ENCODE measurements at regions not wholly inside any gene's neighbourhood (a gene's known extent, or its start where the extent isn't known, plus 50 kb on each side); places are given as distances from the start of the nearest gene placed in this dataset.

DNA sequence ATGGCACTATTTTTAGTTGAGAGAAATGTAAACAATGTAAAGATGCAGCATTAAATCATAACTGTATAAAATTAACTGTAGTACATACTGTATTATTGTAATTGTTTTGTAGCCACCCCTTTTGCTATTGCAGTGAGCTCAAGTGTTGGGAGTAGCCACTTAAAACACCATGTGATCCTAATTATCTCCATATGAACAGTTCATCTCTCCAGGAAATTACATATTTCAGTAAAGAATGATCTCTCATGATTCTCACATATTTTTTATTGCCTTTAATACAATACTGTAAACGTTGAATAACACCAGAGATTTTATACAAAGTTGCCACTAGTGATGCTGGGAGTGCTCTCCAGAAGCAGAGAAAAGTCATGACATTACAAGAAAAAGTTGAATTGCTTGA lies 1768.6 kb downstream of the LRRC4C start:
- H3K4me3 ChIP-seq (ENCODE audit: low read length), result no peak overlapping the region
- TF ChIP-seq CTCF (conservative IDR thresholded peaks at IDR 0.05; ENCODE audit: low read depth, low read length), result no peak
- no peak for DNase-seq (ENCODE audit: low read depth)

DNA sequence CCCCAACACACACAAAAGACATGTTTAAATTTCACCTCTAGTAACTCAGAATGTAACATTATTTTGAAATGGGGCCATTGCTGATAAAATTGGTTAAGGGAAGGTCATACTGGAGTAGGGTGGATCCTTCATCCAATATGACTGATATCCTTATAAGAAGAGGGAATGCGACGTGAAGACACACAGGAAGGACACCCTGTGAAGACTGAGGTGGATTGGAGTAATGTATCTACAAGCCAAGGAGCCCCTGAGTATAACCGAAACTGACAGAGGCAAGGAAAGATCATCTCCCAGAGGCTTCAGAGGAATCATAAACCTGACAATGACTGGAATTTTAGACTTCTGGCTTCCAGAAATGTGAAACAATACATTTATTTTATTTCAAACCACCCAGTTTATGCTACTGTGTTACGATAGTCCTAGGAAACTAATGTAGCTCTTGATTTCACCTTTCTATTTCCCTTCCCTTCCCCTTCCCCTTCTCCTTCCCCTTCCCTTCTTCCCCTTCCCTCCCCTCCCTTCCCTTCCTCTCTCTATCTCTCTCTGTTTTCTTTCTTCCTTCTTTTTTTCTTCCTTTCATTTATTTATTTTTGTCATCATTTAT lies 1775.4 kb downstream of the LRRC4C start:
- no peak for DNase-seq (ENCODE audit: low read depth)
- H3K4me3 ChIP-seq (ENCODE audit: low read length), result no peak overlapping the region
- TF ChIP-seq CTCF (conservative IDR thresholded peaks at IDR 0.05; ENCODE audit: low read depth, low read length), result no peak

DNA sequence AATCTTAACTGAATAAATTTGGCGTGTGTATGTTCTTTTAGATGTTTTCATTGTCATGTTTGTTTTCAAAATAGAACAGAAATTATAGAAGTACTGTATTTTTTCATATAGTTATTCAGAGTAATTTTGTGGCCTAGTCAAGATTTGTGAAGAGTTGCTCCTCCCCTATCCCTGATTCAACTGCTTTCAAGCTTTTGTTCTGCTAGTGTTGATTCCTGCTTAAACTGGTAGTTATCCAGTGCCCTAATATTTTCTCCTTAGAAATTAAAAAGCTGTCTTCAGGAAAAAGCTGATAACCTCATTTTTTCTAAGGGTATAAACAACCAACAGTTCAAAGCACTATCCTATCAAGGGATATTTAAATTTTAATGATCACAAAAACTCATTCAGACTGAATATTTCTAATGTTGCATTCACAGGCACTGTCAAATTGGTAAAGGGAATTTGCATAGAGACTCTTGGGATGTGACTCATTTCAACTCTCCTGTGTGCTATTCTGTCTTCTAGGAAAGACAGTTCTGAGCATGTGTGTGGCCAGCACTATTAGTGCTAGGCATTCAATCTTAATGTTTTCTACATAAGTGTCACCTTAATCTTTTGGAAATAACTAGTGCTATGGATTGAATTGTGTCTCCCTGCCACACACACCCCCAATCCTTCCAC lies 1776.0 kb downstream of the LRRC4C start:
- DNase-seq (ENCODE audit: low read depth), result no peak
- no peak for TF ChIP-seq CTCF (conservative IDR thresholded peaks at IDR 0.05; ENCODE audit: low read depth, low read length)
- H3K4me3 ChIP-seq (ENCODE audit: low read length), result no peak overlapping the region

DNA sequence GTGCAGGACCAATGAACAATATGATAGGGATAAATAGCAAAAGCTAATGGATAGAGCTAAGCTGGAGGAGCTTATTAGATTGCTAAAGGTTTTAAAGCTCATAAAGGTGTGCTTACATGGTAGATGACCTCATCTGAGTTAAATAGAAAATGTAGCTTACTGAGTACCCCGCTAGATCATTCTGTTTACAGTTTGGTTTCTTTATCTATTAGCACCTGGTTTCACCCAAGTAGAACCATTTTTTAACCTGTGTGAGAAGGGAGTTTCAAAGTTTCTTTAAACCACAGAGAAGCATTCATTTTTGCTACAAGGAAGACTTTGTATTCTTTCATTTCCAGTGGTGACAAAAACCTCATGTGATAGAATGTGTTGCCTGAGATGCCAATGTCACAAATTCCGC lies 1778.0 kb downstream of the LRRC4C start:
- H3K4me3 ChIP-seq (ENCODE audit: low read length), result no peak overlapping the region
- no peak for DNase-seq (ENCODE audit: low read depth)
- no peak for TF ChIP-seq CTCF (conservative IDR thresholded peaks at IDR 0.05; ENCODE audit: low read depth, low read length)

- DNase-seq (ENCODE audit: low read depth), result peak; percentile 26
- TF ChIP-seq CTCF (conservative IDR thresholded peaks at IDR 0.05; ENCODE audit: low read depth, low read length), result no peak
- H3K4me3 ChIP-seq (ENCODE audit: low read length), result no peak overlapping the region
Observed at GRCh38 chr11:39678996-39679395, 1780.5 kb downstream of the LRRC4C start.

- no peak overlapping the region for H3K4me3 ChIP-seq (ENCODE audit: low read length)
- no peak for DNase-seq (ENCODE audit: low read depth)
- TF ChIP-seq CTCF (conservative IDR thresholded peaks at IDR 0.05; ENCODE audit: low read depth, low read length), result no peak
Observed at GRCh38 chr11:39675171-39675570, 1784.3 kb downstream of the LRRC4C start.

DNA sequence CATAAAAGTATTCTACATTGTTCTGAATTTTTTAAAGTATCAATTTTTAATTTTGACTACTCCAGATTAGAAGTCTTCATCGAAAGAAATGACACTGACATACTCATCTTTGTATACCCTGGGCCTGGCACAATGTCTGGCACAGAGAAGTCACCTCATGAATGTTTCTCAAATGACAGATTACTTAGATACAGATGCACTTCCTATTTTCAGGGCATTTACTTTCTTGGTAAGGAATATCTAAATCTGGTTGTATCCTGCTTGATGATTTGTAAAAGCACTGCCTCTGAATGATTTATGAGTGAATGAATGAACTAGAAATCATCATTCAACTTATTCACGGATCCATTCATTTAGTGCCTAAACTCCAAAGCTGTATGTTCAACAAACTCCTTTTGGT lies 1784.7 kb downstream of the LRRC4C start:
- no peak for TF ChIP-seq CTCF (conservative IDR thresholded peaks at IDR 0.05; ENCODE audit: low read depth, low read length)
- H3K4me3 ChIP-seq (ENCODE audit: low read length), result no peak overlapping the region
- no peak for DNase-seq (ENCODE audit: low read depth)

Measured in retinal pigment epithelial cell (primary cell).